H1 (cell line): ENCODE measurements at regions not wholly inside any gene's neighbourhood (a gene's known extent, or its start where the extent isn't known, plus 50 kb on each side); places are given as distances from the start of the nearest gene placed in this dataset.

Experiments used
- CTCF ChIA-PET: fragments of 300-600 bp; sonication (Branson Sonifier 250); formaldehyde crosslinking; loops from one replicate; lab custom pipeline; 2021; ENCODE audit not compliant: partially characterized antibody; lab: Charles Lee
- POLR2A ChIA-PET: fragments of 300-600 bp; sonication (Branson Sonifier 250); formaldehyde crosslinking; loops from one replicate; lab custom pipeline; 2021; ENCODE audit warnings: inconsistent platforms; ENCODE audit not compliant: partially characterized antibody; lab: Charles Lee
- DNase-seq, 2 experiments: peaks; one replicate each; pipeline versions ENCODE4 v3.0.0 to v3.0.0-alpha.2; 2010 to 2022; ENCODE audit warnings: low spot score in 2 of 2, low read depth in 1 of 2, mixed read lengths in 1 of 2
- FAIRE-seq: peaks from 2 replicates; lab custom pipeline; 2011; peaks lifted over from hg19 to GRCh38; lab: Jason Lieb, UNC
- H2AFZ ChIP-seq: 2 replicates; pipeline ENCODE4 v1.8.1; 2012; ENCODE audit warnings: low read length, inconsistent platforms
- H2AK5ac ChIP-seq: 2 replicates; pipeline ENCODE4 v1.6.1; 2013; ENCODE audit warnings: low read depth, low read length
- H2BK120ac ChIP-seq: replicated peaks from 2 replicates; pipeline ENCODE3; 2013; ENCODE audit warnings: low read depth, low read length, inconsistent platforms
- H2BK12ac ChIP-seq: 2 replicates; pipeline ENCODE4 v1.6.1; 2013; ENCODE audit warnings: low read depth, low read length
- H2BK15ac ChIP-seq: 2 replicates; pipeline ENCODE4 v1.6.1; 2013; ENCODE audit warnings: low read length
- H2BK20ac ChIP-seq: 2 replicates; pipeline ENCODE4 v1.6.1; 2013; ENCODE audit warnings: low read length
- H2BK5ac ChIP-seq: 2 replicates; pipeline ENCODE4 v1.6.1; 2013; ENCODE audit warnings: low read depth, low read length
- H3K14ac ChIP-seq: 2 replicates; pipeline ENCODE4 v1.6.1; 2013; ENCODE audit warnings: inconsistent platforms; ENCODE audit not compliant: insufficient read length
- H3K18ac ChIP-seq: 2 replicates; pipeline ENCODE4 v1.6.1; 2013; ENCODE audit warnings: low read length; ENCODE audit errors: extremely low read depth
- H3K23ac ChIP-seq: 2 replicates; pipeline ENCODE4 v1.6.1; 2013; ENCODE audit warnings: inconsistent platforms; ENCODE audit not compliant: insufficient read length
- H3K23me2 ChIP-seq: 2 replicates; pipeline ENCODE4 v1.6.1; 2013; ENCODE audit warnings: low read depth, low read length
- H3K27ac ChIP-seq: 2 replicates; pipeline ENCODE4 v1.6.1; 2011; ENCODE audit warnings: low read depth, low read length, inconsistent platforms
- H3K27me3 ChIP-seq, 4 experiments: replicated peaks in 1 of 4; 1 replicate in 1 of 4; 2 replicates in 3 of 4; pipeline versions ENCODE4 v1.6.1 to v1.8.1; 2011 to 2013; ENCODE audit warnings: low read length in 3 of 4, mild to moderate bottlenecking in 3 of 4, inconsistent platforms in 2 of 4, mixed read lengths in 2 of 4, moderate library complexity in 1 of 4; ENCODE audit not compliant: control insufficient read depth in 3 of 4, insufficient read depth in 3 of 4; ENCODE audit errors: extremely low read depth in 1 of 4
- H3K36me3 ChIP-seq, 4 experiments: 2 replicates each; pipeline versions ENCODE4 v1.6.1 to v1.8.1; 2011 to 2013; ENCODE audit warnings: mild to moderate bottlenecking in 4 of 4, low read length in 3 of 4, moderate library complexity in 2 of 4, control low read depth in 1 of 4, inconsistent platforms in 1 of 4; ENCODE audit not compliant: insufficient read depth in 4 of 4, control insufficient read depth in 2 of 4
- H3K4ac ChIP-seq: replicated peaks from 2 replicates; pipeline ENCODE3; 2013; ENCODE audit warnings: low read length, low read depth, mixed read lengths, inconsistent platforms; ENCODE audit not compliant: insufficient read length
- H3K4me1 ChIP-seq, 4 experiments: replicated peaks in 1 of 4; 1 replicate in 1 of 4; 2 replicates in 3 of 4; pipeline versions ENCODE4 v1.6.1 to v1.8.1; 2011 to 2013; ENCODE audit warnings: low read length in 3 of 4, inconsistent platforms in 2 of 4, mixed read lengths in 1 of 4; ENCODE audit not compliant: insufficient read depth in 4 of 4, control insufficient read depth in 3 of 4
- H3K4me2 ChIP-seq, 2 experiments: 2 replicates each; pipeline versions ENCODE4 v1.6.1 to v1.8.1; 2011 to 2013; ENCODE audit warnings: low read depth in 2 of 2, low read length in 2 of 2, control low read depth in 1 of 2, inconsistent platforms in 1 of 2, mild to moderate bottlenecking in 1 of 2; ENCODE audit not compliant: insufficient read depth in 1 of 2
- H3K4me3 ChIP-seq, 4 experiments: fragments of 200-600, 300-600 bp in 1 of 4; sonication (generic), shearing (Covaris generic), sonication (Bioruptor Twin) in 1 of 4; 2 replicates each; pipeline versions ENCODE4 v1.5.1 to v1.8.1; 2011 to 2016; ENCODE audit warnings: low read length in 4 of 4, low read depth in 3 of 4, control low read depth in 2 of 4, inconsistent platforms in 2 of 4, mild to moderate bottlenecking in 2 of 4, mixed read lengths in 1 of 4, moderate library complexity in 1 of 4; ENCODE audit not compliant: insufficient read depth in 2 of 4; ENCODE audit errors: extremely low read depth in 1 of 4
- H3K56ac ChIP-seq: replicated peaks from 2 replicates; pipeline ENCODE3; 2013; ENCODE audit warnings: low read depth, mild to moderate bottlenecking, mixed read lengths, low read length, inconsistent platforms; ENCODE audit not compliant: insufficient read length
- H3K79me1 ChIP-seq: 2 replicates; pipeline ENCODE4 v1.6.1; 2013; ENCODE audit warnings: low read depth, low read length, control low read depth
- H3K79me2 ChIP-seq, 2 experiments: 2 replicates each; pipeline versions ENCODE4 v1.6.1 to v1.8.1; 2012 to 2013; ENCODE audit warnings: low read length in 2 of 2, mild to moderate bottlenecking in 2 of 2, inconsistent platforms in 1 of 2; ENCODE audit not compliant: insufficient read depth in 2 of 2, control insufficient read depth in 1 of 2
- H3K9ac ChIP-seq, 4 experiments: replicated peaks in 1 of 4; 1 replicate in 1 of 4; 2 replicates in 3 of 4; pipeline versions ENCODE4 v1.6.1 to v1.8.1; 2011 to 2013; ENCODE audit warnings: low read depth in 3 of 4, low read length in 3 of 4, control low read depth in 2 of 4, mild to moderate bottlenecking in 2 of 4, moderate library complexity in 2 of 4, inconsistent platforms in 1 of 4; ENCODE audit errors: extremely low read depth in 1 of 4
- H3K9me3 ChIP-seq, 2 experiments: 2 replicates each; pipeline versions ENCODE4 v1.6.1 to v1.8.1; 2012 to 2013; ENCODE audit warnings: mild to moderate bottlenecking in 2 of 2, moderate library complexity in 2 of 2, control low read depth in 1 of 2, inconsistent platforms in 1 of 2, low read depth in 1 of 2, low read length in 1 of 2, mixed read lengths in 1 of 2; ENCODE audit not compliant: insufficient read depth in 2 of 2
- H4K20me1 ChIP-seq, 2 experiments: replicated peaks in 1 of 2; 2 replicates each; pipeline versions ENCODE3 to v1.8.1; 2011 to 2013; ENCODE audit warnings: inconsistent platforms in 2 of 2, low read length in 2 of 2, mild to moderate bottlenecking in 1 of 2; ENCODE audit not compliant: insufficient read depth in 2 of 2, control insufficient read depth in 1 of 2
- H4K5ac ChIP-seq: 2 replicates; pipeline ENCODE4 v1.6.1; 2013; ENCODE audit warnings: low read length, low read depth, mixed read lengths, inconsistent platforms; ENCODE audit not compliant: insufficient read length
- H4K8ac ChIP-seq: 2 replicates; pipeline ENCODE4 v1.8.0; 2013; ENCODE audit warnings: mild to moderate bottlenecking, moderate library complexity, low read length, inconsistent platforms; ENCODE audit not compliant: insufficient read depth; ENCODE audit errors: extremely low read depth
- H4K91ac ChIP-seq: replicated peaks from 2 replicates; pipeline ENCODE3; 2013; ENCODE audit warnings: low read length, mixed read lengths, inconsistent platforms; ENCODE audit not compliant: insufficient read length
- BCL11A ChIP-seq, 2 experiments: IDR thresholded peaks; one replicate each; pipeline ENCODE4 v1.6.1; 2011; ENCODE audit warnings: low read depth in 2 of 2, low read length in 2 of 2, mild to moderate bottlenecking in 2 of 2
- PHF8 ChIP-seq: fragments of 200-600 bp; sonication (generic); conservative IDR thresholded peaks from 2 replicates; pipeline ENCODE4 v1.7.1; 2012; ENCODE audit warnings: low read depth, mild to moderate bottlenecking, inconsistent platforms, low read length, moderate library complexity
- WGBS, 2 experiments: shearing (Covaris generic) in 1 of 2; methylation state at CpG; one replicate each; pipeline versions ENCODE4 v1.1.6 to v1.1.7; 2013 to 2015; ENCODE audit warnings: low lambda C conversion rate in 2 of 2, mixed read lengths in 2 of 2, inconsistent platforms in 1 of 2, low coverage in 1 of 2, missing lambda C conversion rate in 1 of 2; ENCODE audit not compliant: insufficient replicate concordance in 2 of 2, insufficient coverage in 1 of 2, insufficient read length in 1 of 2; ENCODE audit errors: extremely low coverage in 1 of 2, missing lambda C conversion rate in 1 of 2; 5-methylcytosine and 5-hydroxymethylcytosine counted together

- no peak for FAIRE-seq
- TF ChIP-seq BCL11A (IDR thresholded peaks at IDR 0.05; ENCODE audit: low read depth in 2 of 2, low read length in 2 of 2), result no peak
- no peak for TF ChIP-seq PHF8
Observed at GRCh38 chr2:4528773-4529172, 825.4 kb downstream of the DCDC2C start.

More at GRCh38 chr2:4528773-4529172, 825.4 kb downstream of the DCDC2C start:
- Histone ChIP-seq H3K27me3 (no peaks in the 10 kb centered on the region), H4K91ac (no peak overlapping the region), H2AK5ac (no peak overlapping the region), H3K4ac (no peak overlapping the region), H4K8ac (no peak overlapping the region), H3K79me2 (no peaks in the 10 kb centered on the region), H3K4me3 (no peak overlapping the region), H3K18ac (no peak overlapping the region), H3K4me2 (no peak overlapping the region), H2BK15ac (no peak overlapping the region), H2BK12ac (no peak overlapping the region), H3K36me3 (no peaks in the 10 kb centered on the region), H3K9me3 (no peaks in the 10 kb centered on the region), H2BK120ac (no peak overlapping the region), H3K23me2 (no peaks in the 10 kb centered on the region; the same call in 1 of the 2 replicates), H4K5ac (no peak overlapping the region), H3K9ac (no peak overlapping the region), H3K79me1 (no peaks in the 10 kb centered on the region), H3K14ac (no peak overlapping the region), H2AFZ (no peak overlapping the region), H3K4me1 (no peaks in the 10 kb centered on the region; a peak in 1 of 7 replicates), H3K27ac (no peak overlapping the region), H3K56ac (no peak overlapping the region), H4K20me1 (no peaks in the 10 kb centered on the region), H2BK5ac (no peak overlapping the region), H3K23ac (no peak overlapping the region), H2BK20ac (no peak overlapping the region)
- POLR2A ChIA-PET, result no interaction called here
- WGBS, 2 experiments, result 94% methylated on average over 3 of the region's 3 CpGs; no CpG with 5 or more reads in 1 of the 2 experiments
- CTCF ChIA-PET, result no interaction called here
- DNase-seq, result no peak
